GM18499 (cell line): ENCODE measurements at regions not wholly inside any gene's neighbourhood (a gene's known extent, or its start where the extent isn't known, plus 50 kb on each side); places are given as distances from the start of the nearest gene placed in this dataset.
"Not testable (repeated sequence)": the region's sequence is repeated elsewhere in the genome, so short reads cannot be mapped to it uniquely, and the experiment has no call there.

Source experiments
- ATAC-seq: cut with Tn5 transposase; IDR thresholded peaks from one replicate; pipeline ENCODE4 v1.9.1; 2021; ENCODE audit warnings: moderate number of reproducible peaks; ENCODE audit not compliant: insufficient read depth, unreplicated experiment

DNA sequence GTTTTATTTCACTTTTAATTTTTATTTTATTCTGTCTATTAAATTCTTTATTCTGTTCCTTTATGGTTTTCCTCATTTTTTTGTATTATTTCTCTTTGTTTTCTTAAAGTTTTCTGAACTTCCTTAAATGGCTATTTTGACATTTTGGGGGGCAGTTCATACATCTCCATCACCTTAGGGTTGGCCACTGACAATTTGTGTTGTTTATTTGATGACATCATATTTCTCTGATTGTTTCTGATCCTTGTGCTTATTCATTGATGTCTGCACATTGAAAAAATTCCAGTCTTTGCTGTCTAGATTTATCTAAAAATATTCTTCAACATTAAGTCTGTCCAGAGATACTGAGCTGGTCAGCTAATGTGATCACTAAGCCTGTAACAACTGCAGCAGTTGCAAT is 379.5 kb upstream of the EYS start:
- ATAC-seq: no peak

DNA sequence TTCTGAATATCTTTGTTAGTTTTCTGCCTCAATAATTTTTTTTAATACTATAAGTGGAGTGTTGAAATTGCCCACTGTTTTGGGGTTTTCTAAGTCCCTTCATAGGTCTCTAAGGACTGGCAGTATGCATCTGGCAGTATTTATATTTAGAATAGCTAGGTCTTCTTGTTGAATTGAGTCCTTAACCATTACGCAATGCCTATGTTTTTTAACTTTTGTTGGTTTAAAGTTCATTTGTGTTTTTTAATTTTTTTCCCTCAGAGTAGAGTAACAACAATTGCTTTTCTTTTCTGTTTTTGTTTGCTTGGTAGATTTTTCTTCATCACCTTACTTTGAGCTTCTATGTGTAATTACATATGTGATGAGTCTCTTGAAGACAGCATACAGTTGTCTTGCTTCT is 375.9 kb upstream of the EYS start:
- no peak for ATAC-seq

DNA sequence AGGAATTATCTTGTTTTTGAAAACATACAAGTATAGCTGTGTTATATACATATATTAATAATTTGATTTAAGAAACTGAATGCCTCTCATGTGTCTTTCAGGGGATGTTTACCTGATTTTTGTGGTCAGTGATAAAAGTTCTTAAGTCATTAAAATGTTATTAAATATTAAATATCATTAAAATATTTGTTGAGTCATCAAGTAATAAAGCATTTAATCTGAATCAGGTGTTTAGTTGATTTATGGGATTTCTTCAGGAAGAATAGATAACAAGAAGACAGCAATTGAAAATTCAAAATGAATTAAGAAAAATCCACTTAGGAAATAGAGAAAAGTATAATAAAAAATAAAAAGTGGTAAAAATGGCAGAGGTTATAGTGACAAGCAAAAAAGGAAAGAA is 361.9 kb upstream of the EYS start:
- no peak for ATAC-seq

DNA sequence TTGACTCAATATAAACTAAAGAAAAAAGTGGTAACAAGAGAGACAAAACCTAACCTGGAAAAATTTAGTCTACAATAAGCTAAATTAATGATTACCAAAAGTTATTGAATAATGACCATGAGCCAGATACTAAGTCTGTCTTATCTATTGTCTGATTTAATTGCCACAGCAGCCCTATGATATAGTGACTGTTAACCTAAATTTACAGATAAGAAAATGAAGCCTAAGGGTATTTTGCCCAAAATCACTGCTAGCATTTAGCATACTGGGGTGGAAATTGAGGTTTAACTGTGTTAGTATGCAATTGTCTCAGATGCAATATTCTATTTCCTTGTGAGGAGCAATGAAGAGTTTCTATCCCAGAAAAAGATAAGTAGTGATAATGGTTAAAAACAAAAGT is 361.0 kb upstream of the EYS start:
- no peak for ATAC-seq

DNA sequence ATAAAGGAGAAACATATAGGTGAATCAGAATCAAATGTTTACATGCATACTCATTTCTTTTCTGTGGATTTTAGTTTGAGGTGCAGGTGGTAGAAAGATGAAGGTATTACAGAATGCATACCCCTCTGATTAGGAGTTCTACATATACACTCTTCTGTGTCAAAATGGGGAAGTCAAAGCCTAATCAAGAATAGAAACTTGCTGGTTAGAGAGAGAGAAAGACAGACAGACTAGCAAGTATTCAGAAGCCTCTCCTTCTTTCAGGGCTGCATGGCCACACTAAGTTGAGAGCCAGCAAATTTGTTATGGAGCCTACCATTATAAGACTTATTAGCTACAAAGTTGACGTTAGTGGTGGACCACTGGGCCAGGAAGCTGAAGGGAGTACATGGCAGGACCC is 358.3 kb upstream of the EYS start:
- ATAC-seq: no peak

DNA sequence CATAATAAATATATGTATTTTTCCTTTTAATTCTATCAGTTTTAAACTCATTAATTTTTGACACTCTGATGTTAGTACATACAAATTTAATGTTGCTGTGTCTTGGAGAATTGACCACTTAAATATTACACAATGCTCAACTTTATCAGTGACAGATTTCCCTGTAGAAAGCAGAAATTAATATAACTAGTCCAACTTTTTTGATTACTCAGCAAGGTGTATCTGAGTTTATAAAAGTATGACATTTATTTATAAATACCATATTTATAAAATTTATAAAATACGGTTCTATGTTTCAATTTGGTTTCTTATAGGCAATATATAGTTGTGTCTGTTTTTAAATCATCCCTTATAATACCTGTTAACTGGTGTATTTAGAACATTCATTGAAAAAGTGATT is 350.0 kb upstream of the EYS start:
- no peak for ATAC-seq

DNA sequence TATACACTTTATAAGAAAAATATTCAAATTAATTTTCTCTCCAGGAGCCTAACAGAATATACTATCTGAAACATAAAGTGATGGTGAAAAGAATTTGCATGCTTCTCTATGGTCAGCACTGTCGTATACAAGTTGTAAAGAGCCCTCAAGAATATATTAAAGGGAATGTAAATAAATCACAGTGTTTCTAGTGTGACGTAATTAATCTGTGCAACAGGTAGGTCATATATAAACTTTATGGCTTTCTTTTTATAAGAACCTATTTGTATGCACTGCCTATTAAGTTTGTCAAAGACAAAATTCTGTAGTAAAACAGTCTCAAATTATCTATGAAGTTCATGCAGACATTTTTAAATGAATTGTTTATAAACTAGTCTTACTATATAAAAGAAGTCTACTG is 347.9 kb upstream of the EYS start:
- ATAC-seq: no peak

DNA sequence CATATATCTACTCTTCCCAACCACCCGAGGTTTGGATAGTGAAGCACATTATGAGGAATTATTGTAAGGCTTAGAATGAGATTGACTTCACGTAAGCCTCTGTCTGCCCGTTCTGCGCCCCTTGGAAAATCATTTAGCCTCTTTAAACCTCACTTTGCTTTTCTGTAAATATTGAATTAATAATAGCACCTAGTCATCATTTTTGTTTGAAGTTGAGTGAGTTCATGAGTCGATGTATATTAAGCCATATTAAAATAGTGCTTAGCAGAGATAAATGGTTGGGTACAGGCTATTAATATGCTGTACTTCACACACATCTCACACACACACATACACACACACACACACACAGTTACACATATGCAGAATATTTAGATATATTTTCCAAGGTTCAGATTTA is 344.8 kb upstream of the EYS start:
- ATAC-seq: no peak

DNA sequence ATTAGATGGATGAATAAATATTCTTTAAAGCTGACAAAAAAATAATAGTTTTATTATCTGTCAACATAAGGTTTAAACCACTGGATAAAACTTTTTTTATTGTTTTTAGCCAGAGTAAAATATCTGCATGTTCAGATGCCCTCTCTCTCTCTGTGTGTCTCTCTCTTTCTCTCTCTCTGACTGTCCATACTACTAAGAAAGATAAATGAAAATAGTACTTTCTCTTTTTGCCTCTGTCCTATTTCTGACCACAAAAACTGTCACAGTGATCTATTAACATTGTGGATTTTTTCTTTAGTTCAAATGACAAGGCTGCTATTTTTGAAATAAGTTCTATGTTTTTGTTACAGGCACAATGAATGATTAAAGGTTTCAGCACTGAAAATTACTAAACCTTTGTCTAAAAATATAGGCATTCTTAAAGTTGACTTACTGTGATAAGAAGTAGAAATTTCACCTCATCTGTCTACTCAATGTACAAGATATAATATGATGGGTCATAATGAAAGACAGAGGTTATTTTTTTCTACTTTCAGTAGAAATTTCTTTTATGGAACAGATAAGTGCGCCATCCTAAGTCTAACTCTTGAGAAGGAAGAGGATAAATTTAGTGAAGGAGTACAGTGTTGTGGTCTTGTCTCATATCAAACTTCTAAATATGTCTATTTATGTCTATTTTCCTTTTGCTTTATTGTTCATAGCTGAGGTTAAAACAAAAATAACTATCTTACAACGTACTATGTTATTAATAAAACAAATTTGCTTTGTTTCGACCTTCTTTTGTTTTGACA is 341.9 kb upstream of the EYS start:
- no peak for ATAC-seq

DNA sequence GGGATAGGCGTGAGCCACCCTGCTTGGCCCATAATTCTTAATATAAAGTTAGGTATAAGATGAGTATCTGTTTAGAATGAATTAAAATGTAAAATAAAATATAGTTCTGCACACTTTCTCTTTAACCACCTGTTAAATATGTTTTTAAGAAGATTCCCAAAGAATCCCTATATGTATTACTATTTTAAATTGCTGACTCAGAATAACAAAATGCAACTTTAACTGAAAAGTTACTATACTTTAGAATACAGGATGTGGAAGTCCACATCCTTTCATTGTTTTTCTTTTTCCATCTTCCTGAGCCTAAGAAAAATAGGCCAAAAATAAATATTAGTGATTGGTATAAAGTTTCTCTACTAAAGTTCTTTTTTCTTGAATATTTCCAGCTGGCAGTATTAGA is 325.6 kb upstream of the EYS start:
- ATAC-seq: no peak

DNA sequence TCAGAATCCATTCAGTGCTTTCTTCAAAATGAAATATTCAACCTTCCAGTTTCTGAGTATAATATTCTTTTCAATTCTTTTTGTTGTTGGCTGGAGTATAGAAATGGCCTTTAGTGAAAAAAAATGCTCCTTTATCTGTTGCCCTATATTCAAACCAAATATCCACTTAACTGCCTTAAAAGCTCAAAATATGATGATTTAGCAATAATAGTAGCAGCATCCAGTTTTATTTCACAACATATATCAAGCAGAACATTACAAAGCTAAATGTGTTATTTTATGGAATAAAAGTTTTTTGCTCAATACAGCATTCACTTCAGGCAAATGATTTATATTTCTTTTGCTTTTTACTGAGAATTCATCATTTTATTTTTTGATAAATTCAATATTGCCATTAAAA is 322.4 kb upstream of the EYS start:
- ATAC-seq: no peak

DNA sequence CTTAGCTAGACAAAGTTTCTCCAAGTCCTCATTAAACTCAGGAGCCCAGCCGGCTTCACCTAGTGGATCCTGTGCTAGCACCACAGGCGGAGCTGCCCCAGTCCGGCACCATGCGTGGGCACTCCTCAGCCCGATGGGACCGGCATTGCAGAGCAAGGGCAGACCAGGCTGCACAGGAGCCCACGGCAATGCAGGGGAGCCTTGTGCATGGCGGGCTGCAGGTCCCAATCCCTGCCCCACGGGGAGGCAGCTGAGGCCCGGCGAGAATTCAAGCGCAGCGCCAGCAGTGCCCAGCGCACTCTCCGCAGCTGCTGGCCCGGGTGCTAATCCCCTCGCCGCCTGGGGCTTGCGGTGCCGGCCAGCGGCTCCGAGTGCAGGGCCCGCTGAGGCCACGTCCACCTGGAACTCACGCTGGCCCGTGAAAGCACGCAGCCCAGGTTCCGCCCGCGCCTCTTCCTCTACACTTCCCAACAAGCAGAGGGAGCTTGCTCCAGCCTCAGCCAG is 292.3 kb upstream of the EYS start:
- no peak for ATAC-seq

DNA sequence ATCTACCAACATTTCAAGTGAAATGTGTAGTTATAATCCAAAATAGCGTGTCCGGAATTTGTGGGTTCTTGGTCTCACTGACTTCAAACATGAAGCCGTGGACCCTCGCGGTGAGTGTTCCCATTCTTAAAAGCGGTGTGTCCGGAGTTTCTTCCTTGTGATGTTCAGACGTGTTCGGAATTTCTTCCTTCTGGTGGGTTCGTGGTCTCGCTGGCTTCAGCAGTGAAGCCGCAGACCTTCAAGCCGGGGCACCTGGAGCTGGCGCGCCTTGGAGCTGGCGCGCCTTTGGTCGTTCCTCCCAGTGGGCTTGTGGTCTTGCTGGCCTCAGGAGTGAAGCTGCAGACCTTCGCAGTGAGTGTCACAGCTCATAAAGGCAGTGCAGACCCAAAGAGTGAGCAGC is 291.5 kb upstream of the EYS start:
- no peak for ATAC-seq

DNA sequence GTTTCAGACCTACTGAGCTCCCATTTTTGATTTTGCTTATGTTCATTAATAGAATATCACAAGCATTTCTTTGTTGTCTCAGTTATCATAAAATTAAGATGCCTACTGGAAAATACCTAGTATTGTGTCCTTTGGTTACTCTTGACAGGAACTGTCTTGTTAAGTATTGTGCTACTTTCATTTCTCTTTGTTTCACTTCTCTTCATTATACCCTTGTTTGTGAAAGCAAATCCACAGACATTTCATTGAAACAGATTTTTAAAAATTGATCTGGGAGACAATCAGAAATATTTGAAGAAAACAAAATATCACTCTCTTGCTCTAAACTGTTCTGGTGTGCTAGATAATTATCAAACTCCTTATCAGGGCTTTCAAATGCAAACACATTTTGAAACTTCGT is 290.5 kb upstream of the EYS start:
- no peak for ATAC-seq

DNA sequence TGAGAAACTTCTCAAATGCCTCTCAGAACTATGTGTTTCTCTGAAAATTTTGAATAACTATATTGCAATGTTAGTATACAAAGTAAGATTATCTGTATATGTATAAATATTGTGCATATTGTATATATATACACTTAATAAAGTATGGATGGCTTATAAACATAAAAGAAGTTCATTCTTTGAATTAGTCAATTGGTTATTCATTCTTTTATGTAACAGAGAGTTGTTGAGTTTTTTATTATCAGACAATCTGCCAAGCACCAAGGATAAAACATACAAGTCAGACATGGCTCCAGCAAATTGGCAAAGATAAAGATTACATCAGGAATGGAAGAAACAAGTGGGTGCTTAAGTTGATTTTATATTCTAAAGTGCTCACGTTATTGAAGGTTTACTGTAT is 289.1 kb upstream of the EYS start:
- no peak for ATAC-seq

DNA sequence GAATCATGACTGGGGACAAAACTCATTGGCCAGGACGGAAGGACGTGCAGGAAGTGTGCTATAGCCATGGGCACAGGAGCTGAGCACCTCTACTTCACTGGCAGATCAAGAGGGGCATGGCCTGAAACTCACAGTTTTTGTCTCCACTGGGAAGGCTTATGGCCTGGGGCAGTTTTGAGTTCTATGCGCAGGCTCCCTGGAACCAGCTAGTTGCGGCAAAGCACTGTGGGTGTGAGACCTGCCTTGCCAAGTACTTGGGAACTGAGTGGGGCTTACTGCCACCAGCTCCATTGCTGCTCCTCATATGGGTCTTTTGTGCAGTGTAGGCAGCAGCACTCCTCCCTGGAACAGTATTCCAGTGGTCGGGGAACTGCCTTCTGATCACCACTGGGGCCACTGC is 282.6 kb upstream of the EYS start:
- ATAC-seq: no peak

DNA sequence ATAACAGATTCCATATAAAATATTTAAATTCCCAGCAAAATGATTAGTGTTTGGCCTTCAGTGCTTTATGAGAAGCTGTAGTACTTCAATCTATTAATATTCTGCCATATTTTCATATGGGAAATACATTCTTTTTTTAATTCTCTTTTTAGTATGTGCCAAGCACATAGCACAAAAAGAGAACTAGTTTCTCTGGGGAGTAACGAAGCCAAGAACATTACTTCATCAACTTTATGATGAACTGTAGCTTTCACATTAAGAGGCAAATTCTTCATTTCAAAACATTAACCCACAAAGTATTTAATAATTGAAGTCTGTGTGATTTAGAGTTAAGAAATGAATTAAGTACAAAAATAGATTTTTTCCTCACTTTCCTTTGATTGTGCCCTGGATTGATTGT is 281.0 kb upstream of the EYS start:
- ATAC-seq: no peak

DNA sequence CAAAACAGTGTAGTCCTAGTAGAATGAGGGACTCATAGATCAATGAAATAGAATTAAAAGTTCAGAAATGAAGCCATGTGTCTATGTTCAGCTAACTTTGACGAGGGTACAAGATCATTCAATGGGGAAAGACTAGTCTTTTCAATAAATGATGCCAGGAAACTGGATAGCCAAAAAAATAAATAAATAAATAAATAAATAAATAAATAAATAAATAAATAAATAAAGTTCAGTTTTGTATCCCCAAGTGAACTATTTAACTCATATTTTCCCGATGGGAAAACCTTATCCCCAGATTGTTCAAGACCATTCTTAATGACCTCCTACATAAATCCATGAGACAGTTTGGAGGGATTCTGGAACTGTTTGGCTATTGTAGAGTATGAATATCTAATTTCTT is 277.1 kb upstream of the EYS start:
- no peak for ATAC-seq

DNA sequence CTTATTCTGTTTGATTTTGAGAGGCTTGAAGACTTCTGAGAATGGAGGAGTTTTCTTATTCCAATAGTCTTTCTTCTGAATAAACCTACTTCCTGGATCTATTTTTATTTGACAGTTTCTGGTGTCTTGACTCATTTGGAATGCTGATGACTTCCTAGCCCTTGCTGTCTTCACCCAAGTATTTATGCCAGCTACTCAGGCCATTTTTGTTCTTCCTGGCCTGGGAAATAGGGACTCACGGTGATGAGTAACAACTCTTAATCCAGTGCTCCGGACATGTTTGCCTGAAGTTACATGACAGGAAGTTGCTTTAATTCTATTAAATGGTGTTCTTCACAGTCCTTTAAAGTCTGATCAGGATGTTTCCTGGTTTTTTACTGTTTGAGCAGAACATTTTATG is 272.1 kb upstream of the EYS start:
- ATAC-seq: no peak

DNA sequence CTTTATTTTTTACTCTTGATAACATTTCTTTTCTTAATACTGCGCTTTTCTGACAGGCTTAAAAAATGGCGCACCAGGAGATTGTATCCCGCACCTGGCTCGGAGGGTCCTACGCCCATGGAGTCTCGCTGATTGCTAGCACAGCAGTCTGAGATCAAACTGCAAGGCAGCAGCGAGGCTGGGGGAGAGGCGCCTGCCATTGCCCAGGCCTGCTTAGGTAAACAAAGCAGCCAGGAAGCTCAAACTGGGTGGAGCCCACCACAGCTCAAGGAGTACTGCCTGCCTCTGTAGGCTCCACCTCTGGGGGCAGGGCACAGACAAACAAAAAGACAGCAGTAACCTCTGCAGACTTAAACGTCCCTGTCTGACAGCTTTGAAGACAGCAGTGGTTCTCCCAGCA is 264.2 kb upstream of the EYS start:
- not testable (repeated sequence) for ATAC-seq

DNA sequence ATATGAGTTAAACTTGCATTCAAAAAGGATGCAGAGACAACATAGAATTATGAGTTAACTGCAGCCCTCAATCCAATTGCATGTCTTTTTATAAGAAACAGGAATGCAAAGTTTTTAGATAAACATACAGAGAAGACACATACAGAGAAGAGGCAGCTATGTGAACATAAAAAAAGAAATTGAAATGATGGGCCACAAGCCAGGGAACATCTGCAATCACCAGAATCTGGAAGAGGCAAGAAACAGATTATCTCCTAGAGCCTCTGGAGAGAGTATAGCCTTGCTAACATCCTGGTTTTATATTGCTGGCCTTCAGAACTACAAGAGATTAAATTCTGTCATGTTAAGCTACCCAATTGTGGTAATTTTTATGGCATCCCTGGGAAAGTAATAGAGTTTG is 257.2 kb upstream of the EYS start:
- ATAC-seq: no peak

DNA sequence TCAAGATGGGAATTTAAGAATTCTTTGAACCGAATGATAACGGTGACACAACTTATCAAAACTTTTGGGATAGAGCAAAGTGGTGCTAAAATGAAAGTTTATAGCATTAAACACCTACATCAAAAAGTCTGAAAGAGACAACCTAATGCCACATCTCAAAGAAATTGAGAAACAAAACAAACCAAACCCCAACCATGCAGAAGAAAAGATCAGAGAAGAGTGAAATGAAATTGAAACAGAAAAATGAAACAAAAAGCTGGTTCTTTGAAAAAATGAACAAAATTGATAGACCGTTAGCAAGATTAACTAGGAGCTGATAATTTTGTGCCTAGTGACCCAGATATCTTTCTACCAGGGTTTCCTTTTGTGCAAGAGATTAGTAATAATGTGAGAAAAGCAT is 248.0 kb upstream of the EYS start:
- ATAC-seq: no peak

DNA sequence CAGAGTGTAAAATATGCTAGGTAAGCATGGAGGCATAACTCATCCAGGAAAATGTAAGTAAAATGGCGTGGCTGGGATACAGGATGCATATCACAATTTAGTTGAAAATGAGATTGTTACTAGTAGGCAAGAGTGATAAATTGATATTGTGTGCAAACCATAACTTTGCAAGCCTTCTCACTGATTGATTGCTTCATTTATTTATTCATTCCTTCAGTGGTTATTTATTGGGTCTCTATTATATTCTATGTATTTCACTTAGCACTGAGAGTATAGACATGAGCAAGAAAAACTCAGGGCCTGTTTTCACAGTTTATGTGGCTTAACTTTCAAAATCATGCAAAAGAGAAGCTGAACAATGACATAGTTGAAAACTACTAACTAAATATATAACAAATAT is 241.0 kb upstream of the EYS start:
- no peak for ATAC-seq
